ENCODE measurements at regions not wholly inside any gene's neighbourhood (a gene's known extent, or its start where the extent isn't known, plus 50 kb on each side); places are given as distances from the start of the nearest gene placed in this dataset.
"Not testable (repeated sequence)": the region's sequence is repeated elsewhere in the genome, so short reads cannot be mapped to it uniquely, and the experiment has no call there.

- DNase-seq = no peak
These were observed 63.0 kb downstream of the HLX start for GRCh38 chr1:220942278-220942677.

- DNase-seq = not testable (repeated sequence)
These were observed 63.7 kb downstream of the HLX start for GRCh38 chr1:220942914-220943313.

GRCh38 chr1:220943319-220943996 lies 64.2 kb downstream of the HLX start:
- peak; percentile 75 for DNase-seq

GRCh38 chr1:220950576-220950975 lies 71.3 kb downstream of the HLX start:
- DNase-seq = peak; percentile 37

- no peak for DNase-seq
These were observed 73.9 kb downstream of the HLX start for GRCh38 chr1:220952961-220953643.

- no peak for DNase-seq
These were observed 75.3 kb downstream of the HLX start for GRCh38 chr1:220954321-220955075.

- no peak for DNase-seq
These were observed 75.9 kb downstream of the HLX start for GRCh38 chr1:220955116-220955515.

- no peak for DNase-seq
These were observed 77.4 kb downstream of the HLX start for GRCh38 chr1:220956501-220957232.

- DNase-seq = peak; percentile 94
These were observed 78.0 kb downstream of the HLX start for GRCh38 chr1:220957233-220957605.

- DNase-seq = no peak
These were observed 79.0 kb downstream of the HLX start for GRCh38 chr1:220958234-220958633.

- peak; percentile 92 for DNase-seq
These were observed 82.9 kb downstream of the HLX start for GRCh38 chr1:220962031-220962751.

- no peak for DNase-seq
These were observed 86.8 kb downstream of the HLX start for GRCh38 chr1:220966041-220966440.

- DNase-seq = no peak
These were observed 87.2 kb downstream of the HLX start for GRCh38 chr1:220966473-220966872.

- no peak for DNase-seq
These were observed 87.8 kb downstream of the HLX start for GRCh38 chr1:220966881-220967611.

- peak; percentile 33 for DNase-seq
These were observed 88.7 kb downstream of the HLX start for GRCh38 chr1:220967911-220968310.

GRCh38 chr1:220969281-220969680 lies 90.0 kb downstream of the HLX start:
- DNase-seq = not testable (repeated sequence)

- DNase-seq = no peak
These were observed 91.1 kb downstream of the HLX start for GRCh38 chr1:220970311-220970710.

GRCh38 chr1:220971221-220971620 lies 92.0 kb downstream of the HLX start:
- DNase-seq = no peak

GRCh38 chr1:220974431-220974830 lies 95.2 kb downstream of the HLX start:
- DNase-seq = no peak

GRCh38 chr1:220976390-220976789 lies 97.1 kb downstream of the HLX start:
- no peak for DNase-seq

- DNase-seq = peak; percentile 64
These were observed 100.1 kb downstream of the HLX start for GRCh38 chr1:220979371-220979770.

GRCh38 chr1:220982686-220983085 lies 103.4 kb downstream of the HLX start:
- DNase-seq = no peak
